HT1080 (cell line): ENCODE measurements at regions not wholly inside any gene's neighbourhood (a gene's known extent, or its start where the extent isn't known, plus 50 kb on each side); places are given as distances from the start of the nearest gene placed in this dataset.

Experiments
- DNase-seq: peaks from one replicate; pipeline ENCODE4 v3.0.0-alpha.2; 2015; ENCODE audit warnings: low read depth

DNA sequence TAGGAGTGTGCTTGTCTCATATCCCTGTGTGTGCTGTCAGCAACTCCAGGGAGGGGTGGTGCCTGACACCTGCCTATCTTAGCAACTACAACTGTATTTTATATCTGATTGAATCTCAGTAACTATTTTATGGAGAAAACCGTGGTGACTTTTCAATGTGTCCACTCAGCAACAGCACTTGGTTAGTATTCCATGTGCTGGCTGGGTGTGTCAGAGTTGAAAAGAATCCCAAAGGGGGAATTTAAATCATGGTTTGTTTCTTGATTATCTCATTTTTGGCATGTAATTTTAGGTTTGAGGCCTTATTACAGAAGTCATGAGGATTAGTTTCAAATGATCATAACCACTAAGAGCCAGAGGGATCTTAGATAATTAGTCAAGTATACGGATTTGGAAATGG lies 425.7 kb upstream of the FZD8 start:
- DNase-seq = no peak

DNA sequence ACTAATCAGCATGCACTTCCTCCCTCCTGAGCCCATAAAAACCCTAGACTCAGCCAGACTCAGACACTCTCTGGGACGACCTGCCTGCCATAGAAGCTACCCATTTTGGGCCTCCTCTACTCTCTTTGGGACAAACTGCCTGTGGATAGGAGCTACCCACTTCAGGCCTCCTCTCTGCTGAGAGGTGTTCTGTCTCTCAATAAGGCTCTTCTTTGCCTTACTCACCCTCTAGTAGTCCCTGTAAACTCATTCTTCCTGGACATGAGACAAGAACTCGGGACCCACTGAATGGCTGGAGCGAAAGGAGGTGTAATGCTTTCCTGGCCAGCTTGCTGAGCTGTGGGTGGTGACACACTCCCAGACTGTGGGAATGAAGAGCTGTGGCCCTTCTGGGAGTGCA lies 424.8 kb upstream of the FZD8 start:
- no peak for DNase-seq

DNA sequence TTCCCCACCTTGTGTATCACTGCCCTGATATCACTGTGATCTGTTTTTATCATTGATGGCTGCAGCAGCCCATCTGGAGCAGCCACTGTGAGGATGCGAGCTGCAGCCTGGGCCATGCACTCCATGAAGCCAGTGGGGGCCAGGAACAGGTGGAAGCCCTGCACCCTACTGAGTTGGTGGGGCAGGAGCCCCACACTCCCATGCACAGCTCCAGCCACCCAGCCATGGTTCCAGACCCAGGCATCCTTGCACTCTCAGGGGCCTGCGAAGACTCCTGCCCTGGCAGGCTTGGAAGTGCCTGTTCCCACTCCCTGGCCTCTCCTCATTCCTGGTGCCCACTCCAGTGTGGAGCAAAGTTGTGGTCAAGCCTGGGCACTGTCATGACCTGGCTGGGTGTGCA lies 424.0 kb upstream of the FZD8 start:
- no peak for DNase-seq

DNA sequence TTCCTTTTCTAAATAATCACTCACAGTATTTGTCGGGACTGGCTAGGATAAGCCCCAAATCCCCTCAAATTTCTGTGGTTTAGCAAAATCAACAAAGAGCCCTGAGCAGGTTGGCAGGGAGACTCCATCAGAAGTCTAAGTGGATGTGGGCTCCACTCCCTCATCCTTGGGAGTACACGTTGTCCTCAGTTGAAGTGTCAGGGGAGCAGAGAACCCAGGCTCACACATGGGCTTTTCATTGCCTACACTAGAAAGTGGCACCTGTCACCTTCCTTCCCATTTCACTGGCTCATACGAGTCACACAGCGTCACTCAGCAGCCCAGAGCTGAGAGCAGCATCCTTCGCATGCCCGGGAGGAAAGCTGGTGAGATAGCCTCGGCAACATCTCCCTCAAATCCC lies 421.3 kb upstream of the FZD8 start:
- DNase-seq = no peak

DNA sequence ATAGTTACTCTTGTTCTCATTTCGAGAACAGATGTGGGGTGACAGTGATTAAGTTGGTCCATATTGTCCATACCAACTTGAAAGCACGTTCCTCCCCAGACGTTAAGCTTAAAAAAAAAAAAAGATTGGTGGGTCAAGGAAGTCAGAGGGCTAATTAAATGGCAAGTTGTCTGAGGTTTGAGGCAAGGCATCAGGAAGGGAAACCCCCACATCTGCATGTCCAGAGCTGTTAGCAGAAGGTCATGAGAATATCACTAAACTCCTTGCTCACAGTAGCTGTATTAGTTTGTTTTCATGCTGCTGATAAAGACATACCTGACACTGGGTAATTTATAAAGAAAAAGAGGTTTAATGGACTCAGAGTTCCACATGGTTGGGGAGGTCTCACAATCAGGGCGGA lies 415.6 kb upstream of the FZD8 start:
- no peak for DNase-seq

DNA sequence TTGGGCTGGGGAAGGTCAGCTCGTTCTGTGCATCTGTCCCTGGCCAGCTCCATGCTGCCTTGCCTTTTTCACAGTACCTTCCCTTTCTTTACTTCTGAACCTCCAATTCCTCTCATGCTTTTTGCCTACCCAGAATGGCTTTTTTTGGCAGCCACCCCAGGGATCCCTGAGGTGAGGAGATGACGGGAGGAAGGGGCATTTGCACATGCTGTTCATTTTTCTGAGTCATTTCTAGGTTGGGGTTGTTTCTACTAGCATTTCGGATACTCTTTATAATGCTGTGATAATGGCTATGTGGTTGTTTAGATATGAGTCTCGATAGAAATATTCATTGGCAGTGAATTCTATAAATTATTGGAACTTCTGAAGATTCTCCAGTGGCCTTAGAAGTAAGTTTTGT lies 415.1 kb upstream of the FZD8 start:
- peak; percentile 24 for DNase-seq

DNA sequence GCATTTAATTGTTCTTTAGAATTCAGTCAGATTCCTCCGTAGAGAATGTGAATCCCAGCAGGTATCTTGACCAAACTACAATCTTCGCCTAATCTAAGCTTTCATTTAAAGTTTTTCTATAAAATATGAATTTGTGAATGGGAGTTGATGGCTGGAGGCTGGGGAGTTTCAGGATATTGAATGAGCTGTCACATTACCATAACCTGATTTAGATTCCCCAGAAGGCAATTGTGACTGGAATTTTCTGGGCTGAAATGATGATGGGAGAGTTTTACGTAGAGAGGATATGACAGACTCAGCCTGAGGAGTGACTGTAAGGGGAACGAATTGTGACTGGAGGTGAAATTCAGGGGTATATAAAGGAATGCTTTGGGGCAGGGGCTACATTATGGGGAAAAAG lies 411.7 kb upstream of the FZD8 start:
- no peak for DNase-seq

DNA sequence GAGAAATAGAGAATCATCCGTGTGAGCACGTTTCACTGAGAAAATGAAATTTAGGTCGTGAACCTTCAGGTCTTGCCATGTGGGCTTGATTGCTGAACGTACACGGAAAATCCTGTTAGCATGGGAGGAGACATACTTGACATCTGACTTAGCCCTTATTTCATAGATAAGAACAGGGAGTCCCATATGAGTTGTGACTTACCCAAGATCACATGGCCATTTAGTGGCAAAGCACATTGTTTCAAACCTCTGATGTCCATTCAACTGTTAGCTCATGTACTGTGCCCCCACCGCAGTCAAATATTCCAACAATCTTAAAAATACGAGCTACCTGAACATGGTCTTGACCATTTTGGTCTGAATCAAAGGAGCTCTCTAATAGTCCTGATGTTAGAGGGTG lies 411.2 kb upstream of the FZD8 start:
- no peak for DNase-seq

DNA sequence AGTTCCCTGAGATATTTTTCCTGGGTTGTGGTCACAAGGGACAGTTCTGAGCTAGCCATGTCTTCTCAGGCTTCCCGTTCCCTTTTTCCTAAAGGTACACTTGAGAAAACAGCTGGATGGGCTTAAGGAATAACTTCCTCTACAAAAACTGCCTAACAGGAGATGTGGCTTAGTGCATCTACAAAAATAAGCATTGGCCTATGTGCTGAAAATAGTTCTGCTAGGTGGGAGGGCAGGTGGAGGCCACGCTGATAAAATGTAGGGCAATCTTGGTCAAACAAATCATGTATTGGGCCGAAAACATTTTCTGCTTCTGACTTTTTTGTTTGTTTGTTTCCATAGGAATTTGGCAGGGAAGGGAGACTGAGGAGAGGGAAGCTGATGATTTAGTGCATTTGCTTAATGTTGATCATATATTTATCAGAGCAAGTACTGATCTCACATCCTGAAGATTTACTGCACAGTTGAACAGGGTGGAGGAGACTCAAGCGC lies 409.4 kb upstream of the FZD8 start:
- no peak for DNase-seq

DNA sequence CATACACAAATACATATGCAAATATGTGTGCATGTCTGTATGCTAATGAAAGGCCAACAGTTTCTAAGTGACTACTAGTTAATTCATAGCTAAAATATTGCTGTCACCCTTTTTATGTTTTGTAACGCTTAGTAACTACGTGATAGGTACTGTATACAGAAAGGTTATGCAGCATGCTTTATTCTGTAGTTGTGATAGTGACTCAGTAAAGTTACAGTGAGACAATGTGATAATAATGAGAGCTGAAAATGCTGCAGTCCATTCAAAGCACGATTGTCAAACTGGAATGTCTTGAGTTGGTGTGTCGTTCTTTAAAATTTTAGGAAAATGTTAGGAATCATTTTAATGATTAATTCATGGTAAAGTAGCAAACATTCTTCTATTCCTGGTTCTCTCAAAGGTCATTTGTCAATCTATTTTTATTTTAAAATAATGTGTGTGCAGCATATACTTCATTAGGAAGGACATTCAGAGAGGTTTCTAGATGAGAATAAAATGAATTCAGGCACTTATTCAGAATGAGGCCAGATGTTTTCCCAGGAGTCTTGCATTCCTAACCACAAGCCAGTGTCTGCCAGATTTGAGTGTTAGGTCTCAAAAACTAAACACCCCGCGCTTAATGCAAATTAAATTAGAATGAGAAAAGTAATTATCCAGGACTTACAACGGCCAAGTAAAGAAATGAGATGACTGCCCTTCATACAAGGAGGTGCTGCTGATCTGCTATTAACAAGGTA lies 408.8 kb upstream of the FZD8 start:
- no peak for DNase-seq

DNA sequence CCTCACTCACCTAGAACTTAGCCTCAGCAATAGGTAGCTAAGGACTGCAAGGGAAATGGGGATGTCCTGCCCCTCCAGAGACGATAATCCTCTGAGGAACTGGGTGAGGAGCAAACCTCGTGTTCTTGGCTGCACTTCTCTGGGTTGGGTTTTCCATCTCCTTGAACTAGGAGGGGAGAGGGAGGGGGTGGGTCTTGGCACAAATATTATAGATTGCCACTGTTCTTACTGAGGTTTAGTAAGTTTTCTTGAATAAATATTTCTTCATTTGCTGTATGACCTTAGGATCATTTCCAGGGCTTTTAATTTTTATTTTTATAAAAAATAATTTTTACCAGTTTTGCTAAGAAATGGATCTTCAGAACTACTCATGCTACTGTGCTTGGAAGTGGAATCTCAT lies 406.7 kb upstream of the FZD8 start:
- no peak for DNase-seq

DNA sequence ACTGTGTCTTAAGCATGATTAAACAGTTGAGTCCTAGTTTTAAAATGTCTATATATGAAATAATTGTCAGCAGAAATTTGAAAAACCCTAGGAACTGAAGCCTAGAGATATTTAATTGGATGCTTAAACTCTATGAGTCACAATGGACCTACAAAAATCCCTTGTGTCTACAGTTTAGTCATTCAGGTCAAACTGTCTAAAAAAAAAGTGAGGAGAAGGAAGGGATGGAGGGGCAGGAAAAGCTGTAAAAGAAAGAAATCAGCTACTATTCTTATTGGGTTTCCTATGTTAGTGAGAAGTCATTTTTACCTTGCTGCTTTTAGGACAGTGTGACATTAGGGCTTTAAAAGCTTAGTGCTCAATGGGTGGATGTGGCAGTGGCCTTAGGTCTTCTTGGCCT lies 406.1 kb upstream of the FZD8 start:
- peak; percentile 50 for DNase-seq

DNA sequence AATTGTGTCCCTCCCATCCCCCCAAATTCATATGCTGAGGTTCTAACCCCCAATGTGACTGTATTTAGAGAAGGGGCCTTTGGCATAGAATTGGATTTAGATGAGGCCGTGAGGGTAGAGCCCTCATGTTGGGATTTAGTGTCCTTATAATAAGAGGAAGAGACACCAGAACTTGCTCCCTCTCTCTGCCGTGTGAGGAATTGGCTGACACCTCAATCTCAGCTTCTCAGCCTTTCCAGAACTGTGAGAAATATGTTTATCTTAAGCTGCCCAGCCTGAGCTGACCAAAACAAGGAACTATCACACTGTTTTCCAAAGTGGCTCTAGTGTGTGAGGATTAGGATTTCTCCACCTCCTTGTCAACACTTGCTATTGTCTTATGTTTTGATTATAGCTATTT lies 400.0 kb upstream of the FZD8 start:
- no peak for DNase-seq

DNA sequence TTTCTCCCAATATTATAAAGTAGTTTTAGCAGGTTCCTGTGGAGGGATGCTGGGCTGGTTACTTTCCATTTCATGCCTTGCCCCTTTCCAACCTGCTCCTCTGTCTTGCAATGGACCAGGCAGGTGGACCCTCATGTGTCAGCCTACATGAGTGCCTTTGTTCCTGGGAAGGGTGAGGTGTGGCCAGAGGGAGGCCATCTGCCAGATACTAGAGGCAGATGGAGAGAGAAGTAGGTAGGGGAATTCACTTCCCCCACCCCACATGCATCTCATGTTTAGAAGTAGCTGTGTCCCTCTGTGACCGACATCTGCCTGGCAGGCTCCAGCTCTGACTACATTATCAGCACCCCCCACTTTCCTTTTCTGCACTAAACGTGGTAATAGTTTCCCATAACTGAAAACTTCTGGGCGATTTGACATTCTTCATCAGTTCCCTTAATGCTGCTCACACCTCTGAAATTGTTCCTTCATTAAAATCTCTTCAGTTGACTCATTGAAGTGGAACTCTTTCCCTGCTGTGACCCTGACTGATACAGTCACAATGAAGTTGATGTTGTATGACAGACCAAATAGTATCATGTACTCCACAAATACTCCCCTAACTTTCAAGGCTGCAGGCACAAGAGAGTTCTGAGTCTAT lies 396.3 kb upstream of the FZD8 start:
- no peak for DNase-seq

DNA sequence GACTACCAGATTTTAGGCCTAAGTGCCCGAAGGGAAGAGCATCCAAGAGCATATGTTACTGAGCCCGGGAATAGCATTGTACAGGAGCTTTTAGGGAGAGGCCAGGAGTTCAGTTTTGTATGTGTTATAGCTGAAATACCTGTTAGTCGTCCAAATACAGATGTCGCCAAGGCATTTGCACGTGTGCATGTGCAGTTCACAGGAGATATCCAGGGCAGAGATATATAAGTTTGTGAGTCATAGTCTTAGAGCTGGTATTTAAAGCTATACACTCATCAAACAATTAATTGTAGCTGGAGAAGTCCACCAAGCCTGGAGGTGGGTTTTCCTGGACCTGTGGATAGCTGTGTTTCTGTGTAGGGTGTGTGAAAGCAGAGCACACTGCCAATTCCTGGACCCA lies 394.0 kb upstream of the FZD8 start:
- DNase-seq = no peak

DNA sequence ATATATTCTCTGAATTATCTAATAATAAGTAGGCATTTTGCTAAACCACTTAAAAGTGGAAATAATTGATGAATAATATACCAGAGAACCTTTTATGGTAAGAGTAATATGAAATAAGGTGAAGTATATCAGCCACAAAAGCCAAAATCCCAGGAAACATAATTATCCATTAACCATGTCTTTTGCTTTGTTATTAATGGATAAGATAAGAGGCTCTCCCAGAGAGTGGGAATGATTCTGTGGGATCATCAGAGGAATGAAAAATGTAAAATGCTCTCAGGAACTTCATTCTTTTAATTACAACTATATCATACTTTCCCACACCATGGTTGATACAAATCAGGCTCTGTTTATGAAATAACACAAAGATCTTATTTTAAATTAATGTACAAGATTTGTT lies 391.7 kb upstream of the FZD8 start:
- DNase-seq = no peak

DNA sequence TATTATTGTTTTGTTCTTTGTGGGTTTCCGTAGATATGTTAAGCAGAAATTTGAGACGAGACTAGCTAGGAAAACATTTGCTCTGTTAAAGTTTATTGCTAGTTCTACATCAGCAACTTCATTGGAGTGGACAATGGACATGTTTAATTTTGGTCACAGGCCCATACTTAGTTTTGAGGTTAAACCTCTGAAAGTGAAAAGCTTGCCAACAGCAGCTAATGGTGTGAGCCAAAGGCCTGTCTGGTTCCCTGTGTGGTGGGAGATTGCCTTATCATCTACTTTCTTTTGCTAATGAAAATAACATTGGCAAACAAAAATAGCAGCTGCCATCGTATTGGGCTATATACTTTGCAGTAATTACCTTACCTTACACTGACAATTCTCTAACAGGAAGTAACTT lies 388.4 kb upstream of the FZD8 start:
- DNase-seq = no peak

DNA sequence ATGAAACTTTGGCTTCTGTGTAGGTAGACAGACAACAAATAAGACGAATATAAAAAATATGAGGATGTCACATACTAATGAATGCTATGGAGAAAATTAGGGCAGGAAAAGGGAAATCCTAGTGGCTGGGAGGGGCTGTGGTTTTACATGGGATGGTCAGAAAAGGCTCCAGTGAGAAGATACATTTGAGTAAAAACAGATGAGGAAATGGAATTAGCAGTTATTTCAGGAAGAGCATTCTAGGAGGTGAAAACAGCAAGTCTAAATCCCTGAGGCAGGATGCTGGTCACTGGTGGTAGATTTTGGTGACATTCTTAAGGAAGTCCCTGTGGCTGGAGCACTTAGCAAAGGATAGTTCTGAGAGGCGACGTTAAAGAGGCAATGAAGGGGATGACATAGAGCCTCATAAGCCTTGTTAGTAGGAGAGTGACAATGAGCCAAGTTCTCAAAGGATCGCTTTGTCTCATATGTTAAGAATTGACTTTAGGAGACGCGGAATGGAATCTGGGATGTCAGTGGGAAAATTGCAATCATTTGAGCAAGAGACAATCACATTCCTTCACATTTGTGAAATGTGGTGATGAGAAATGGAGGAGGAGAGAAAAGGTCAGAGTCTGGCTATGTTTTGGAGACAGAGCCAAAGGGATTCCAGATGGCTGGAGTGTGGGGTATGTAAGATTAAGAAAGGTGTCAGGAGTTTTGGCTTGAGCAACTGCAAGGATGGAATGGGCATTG lies 384.7 kb upstream of the FZD8 start:
- DNase-seq = no peak

DNA sequence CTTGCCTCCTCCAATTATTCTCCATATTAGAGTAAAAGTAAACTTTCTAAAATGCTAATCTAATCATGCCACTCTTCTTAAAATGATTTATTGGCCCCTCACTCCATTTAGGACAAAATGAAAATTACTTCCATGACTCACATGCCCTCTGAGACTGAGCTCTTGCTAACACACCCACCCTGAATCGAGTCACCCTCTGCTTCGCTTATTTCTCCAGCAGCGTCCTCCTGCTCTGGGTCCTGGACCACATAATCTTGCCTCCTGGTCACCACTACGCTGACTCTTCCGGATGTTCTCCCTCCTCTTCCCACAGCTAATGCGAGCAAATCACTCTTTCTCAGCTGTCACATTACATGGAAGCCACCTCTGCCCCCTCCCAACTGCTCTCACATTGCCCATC lies 384.0 kb upstream of the FZD8 start:
- peak; percentile 41 for DNase-seq

DNA sequence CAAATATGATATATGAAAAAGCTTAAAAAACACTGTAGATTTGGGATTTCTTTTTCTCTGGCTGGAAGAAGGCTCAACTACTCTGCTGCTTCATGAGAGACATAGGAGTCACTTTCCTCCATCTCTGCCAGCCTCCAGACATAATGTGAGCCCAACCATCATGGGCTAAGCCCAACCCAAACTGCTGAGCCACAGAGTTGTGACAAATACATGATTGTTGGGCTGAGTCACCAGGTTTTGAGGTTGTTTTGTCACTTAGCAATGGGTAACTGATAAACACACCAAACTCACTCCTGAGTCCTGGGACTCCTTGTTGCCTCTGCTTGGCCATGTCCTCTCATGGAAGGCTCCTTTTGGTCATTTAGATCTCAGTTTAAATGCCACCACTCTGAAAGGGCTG lies 381.8 kb upstream of the FZD8 start:
- peak; percentile 83 for DNase-seq

DNA sequence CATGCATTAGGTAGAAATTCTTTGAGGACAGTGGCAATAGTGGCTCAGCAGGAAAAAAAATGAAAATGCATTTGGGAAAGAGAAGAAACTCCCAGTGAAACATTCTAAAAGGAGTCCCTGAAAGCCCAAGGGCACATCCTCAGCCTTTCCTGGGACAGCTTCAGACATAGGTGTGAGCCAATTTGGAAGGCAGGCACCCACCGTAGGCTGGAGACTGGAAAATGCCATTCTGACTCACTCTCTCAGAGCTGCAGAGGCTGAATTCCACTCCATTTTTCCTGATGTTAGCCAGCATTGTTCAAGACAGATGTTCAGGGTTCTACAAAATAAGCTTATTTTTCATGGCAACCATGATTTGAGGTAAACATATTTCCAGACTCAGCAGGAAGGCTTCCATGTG lies 379.0 kb upstream of the FZD8 start:
- DNase-seq = no peak

DNA sequence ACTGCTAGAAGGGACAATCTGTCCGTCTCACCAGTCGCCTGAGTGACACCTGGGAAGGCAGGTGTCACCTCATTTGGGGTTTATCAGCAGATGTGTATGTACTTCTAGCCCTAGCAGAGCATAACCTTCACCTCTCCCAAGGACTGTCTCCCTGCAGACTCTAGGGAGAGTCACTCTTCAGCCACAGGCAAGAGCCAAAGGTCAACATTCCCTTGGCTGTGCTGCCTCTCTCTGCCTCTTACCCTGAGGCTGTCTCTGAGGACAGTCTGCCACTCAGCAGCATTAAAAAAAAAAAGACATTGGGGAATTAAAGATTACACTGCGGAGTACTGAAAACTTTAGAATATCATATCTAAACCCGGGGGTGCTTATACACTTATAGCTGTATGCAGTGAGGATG lies 377.7 kb upstream of the FZD8 start:
- DNase-seq = no peak

DNA sequence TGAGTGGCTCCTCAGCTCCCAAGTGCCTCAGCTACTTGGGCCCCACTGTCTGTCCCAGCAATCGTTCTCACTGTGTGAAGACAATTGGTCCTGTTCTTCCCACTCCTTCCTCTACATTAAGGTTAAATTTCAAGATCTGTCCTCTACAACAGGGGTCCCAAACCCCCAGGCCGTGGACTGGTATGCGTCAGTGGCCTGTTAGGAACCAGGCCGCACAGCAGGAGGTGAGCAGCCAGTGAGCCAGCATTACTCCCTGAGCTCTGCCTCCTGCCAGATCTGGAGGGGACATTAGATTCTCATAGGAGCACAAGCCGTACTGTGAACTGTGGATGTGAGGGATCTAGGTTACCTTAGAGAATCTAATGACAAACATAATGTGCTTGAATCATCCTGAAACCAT lies 376.9 kb upstream of the FZD8 start:
- DNase-seq = no peak
